Neuronal stem cell (in vitro differentiated cells): ENCODE measurements at regions not wholly inside any gene's neighbourhood (a gene's known extent, or its start where the extent isn't known, plus 50 kb on each side); places are given as distances from the start of the nearest gene placed in this dataset.
A peak's percentile ranks its signal among the peaks of the same experiment; 100 is the strongest.

Source experiments
- DNase-seq: peaks from one replicate; pipeline ENCODE4 v3.0.0-alpha.2; 2013; ENCODE audit warnings: low spot score
- H2AFZ ChIP-seq: one replicate; pipeline ENCODE4 v1.6.1; 2013; ENCODE audit warnings: mild to moderate bottlenecking, low read length, inconsistent platforms
- H2AK5ac ChIP-seq: 2 replicates; pipeline ENCODE4 v1.6.1; 2013; ENCODE audit warnings: low read depth, mild to moderate bottlenecking, inconsistent platforms, low read length, moderate library complexity, mixed read lengths
- H2BK120ac ChIP-seq: 2 replicates; pipeline ENCODE4 v1.6.1; 2013; ENCODE audit warnings: low read depth, mild to moderate bottlenecking, inconsistent platforms, low read length, moderate library complexity, mixed read lengths
- H2BK12ac ChIP-seq: one replicate; pipeline ENCODE4 v1.6.1; 2013; ENCODE audit warnings: low read length, inconsistent platforms
- H2BK15ac ChIP-seq: 2 replicates; pipeline ENCODE4 v1.6.1; 2013; ENCODE audit warnings: mild to moderate bottlenecking, low read length, inconsistent platforms, mixed read lengths
- H2BK5ac ChIP-seq: one replicate; pipeline ENCODE4 v1.6.1; 2013; ENCODE audit warnings: inconsistent platforms, mild to moderate bottlenecking, low read length, moderate library complexity
- H3K14ac ChIP-seq: one replicate; pipeline ENCODE4 v1.6.1; 2013; ENCODE audit warnings: low read length, inconsistent platforms
- H3K18ac ChIP-seq: 2 replicates; pipeline ENCODE4 v1.6.1; 2013; ENCODE audit warnings: low read length, inconsistent platforms
- H3K23ac ChIP-seq: 2 replicates; pipeline ENCODE4 v1.6.1; 2013; ENCODE audit warnings: low read depth, mild to moderate bottlenecking, mixed read lengths, low read length, inconsistent platforms; ENCODE audit not compliant: poor library complexity
- H3K27ac ChIP-seq: replicated peaks from 3 replicates; pipeline ENCODE4 v1.5.1; 2013; ENCODE audit warnings: low read length, inconsistent platforms
- H3K27me3 ChIP-seq, 3 experiments: 2 replicates each; pipeline ENCODE4 v1.6.1; 2013; ENCODE audit warnings: low read length in 3 of 3, mild to moderate bottlenecking in 2 of 3, inconsistent platforms in 1 of 3, low read depth in 1 of 3, mixed read lengths in 1 of 3, moderate library complexity in 1 of 3; ENCODE audit not compliant: control insufficient read depth in 3 of 3, insufficient read depth in 3 of 3
- H3K36me3 ChIP-seq, 2 donors: replicated peaks in 1 of 2; 2 replicates each; pipeline ENCODE4 v1.6.1; 2013; ENCODE audit warnings: low read length in 2 of 2; ENCODE audit not compliant: control insufficient read depth in 2 of 2, insufficient read depth in 2 of 2
- H3K4ac ChIP-seq: 2 replicates; pipeline ENCODE4 v1.6.1; 2013; ENCODE audit warnings: inconsistent platforms, mild to moderate bottlenecking, low read length, moderate library complexity
- H3K4me1 ChIP-seq, 2 donors: 1 replicate in 1 of 2; 2 replicates in 1 of 2; pipeline ENCODE4 v1.6.1; 2013; ENCODE audit warnings: low read length in 2 of 2, low read depth in 1 of 2; ENCODE audit not compliant: control insufficient read depth in 2 of 2, insufficient read depth in 1 of 2
- H3K4me2 ChIP-seq: one replicate; pipeline ENCODE4 v1.6.1; 2013; ENCODE audit warnings: mild to moderate bottlenecking, low read length, inconsistent platforms; ENCODE audit not compliant: insufficient read depth, poor library complexity, severe bottlenecking
- H3K4me3 ChIP-seq, 2 donors: 2 replicates each; pipeline ENCODE4 v1.5.1; 2013; ENCODE audit warnings: low read length in 2 of 2, mild to moderate bottlenecking in 2 of 2, inconsistent platforms in 1 of 2, moderate library complexity in 1 of 2
- H3K79me1 ChIP-seq: one replicate; pipeline ENCODE4 v1.6.1; 2013; ENCODE audit warnings: low read depth, mild to moderate bottlenecking, inconsistent platforms, low read length, moderate library complexity
- H3K9ac ChIP-seq: one replicate; pipeline ENCODE4 v1.6.1; 2013; ENCODE audit warnings: mild to moderate bottlenecking, low read depth, low read length, inconsistent platforms; ENCODE audit not compliant: poor library complexity
- H3K9me3 ChIP-seq, 2 donors: replicated peaks in 1 of 2; 2 replicates each; pipeline versions ENCODE3 to v1.6.1; 2013; ENCODE audit warnings: low read length in 2 of 2, mild to moderate bottlenecking in 2 of 2, inconsistent platforms in 1 of 2, low read depth in 1 of 2, mixed read lengths in 1 of 2, moderate library complexity in 1 of 2; ENCODE audit not compliant: control insufficient read depth in 2 of 2, insufficient read depth in 1 of 2
- H4K8ac ChIP-seq: one replicate; pipeline ENCODE4 v1.6.1; 2013; ENCODE audit warnings: low read depth, mild to moderate bottlenecking, inconsistent platforms, low read length, moderate library complexity
- H4K91ac ChIP-seq: one replicate; pipeline ENCODE4 v1.6.1; 2013; ENCODE audit warnings: low read length, low read depth, mild to moderate bottlenecking, inconsistent platforms; ENCODE audit not compliant: poor library complexity
- WGBS, 2 donors: extraction: QIAGEN DNeasy Blood & Tissue Kit; methylation state at CpG; one replicate each; pipeline ENCODE4 v1.1.7; 2013; ENCODE audit warnings: missing lambda C conversion rate in 2 of 2, mixed read lengths in 1 of 2; ENCODE audit not compliant: insufficient read length in 2 of 2, insufficient replicate concordance in 1 of 2; ENCODE audit errors: extremely low coverage in 2 of 2; 5-methylcytosine and 5-hydroxymethylcytosine counted together

- Histone ChIP-seq H2AFZ (no peak overlapping the region), H2AK5ac (peak overlapping the region; percentile 37), H3K27ac (no peak overlapping the region), H3K18ac (peak overlapping the region; percentile 83), H3K9me3 (no peaks in the 10 kb centered on the region), H4K8ac (no peak overlapping the region), H2BK15ac (no peak overlapping the region), H3K4me2 (peak overlapping the region; percentile 40), H2BK12ac (no peak overlapping the region), H3K4me3 (no peak overlapping the region), H3K9ac (no peak overlapping the region), H3K79me1 (peaks cover 2% of the 10 kb centered on the region), H4K91ac (no peak overlapping the region), H3K27me3 (peaks cover 0 to 37% (median 16%) of the 10 kb centered on the region in 3 experiments), H2BK5ac (no peak overlapping the region), H3K4me1 (peaks cover 5 to 13% of the 10 kb centered on the region in 2 donors), H2BK120ac (no peak overlapping the region), H3K36me3 (no peaks in the 10 kb centered on the region), H3K4ac (no peak overlapping the region), H3K14ac (no peak overlapping the region), H3K23ac (no peak overlapping the region)
- no peak for DNase-seq
- WGBS, 2 donors: no CpG with 5 or more reads among the region's 44 CpGs
Observed at GRCh38 chrX:40169193-40170101, 71.7 kb upstream of the BCOR start.

- H2BK12ac ChIP-seq: no peak overlapping the region
- H2AK5ac ChIP-seq: peak overlapping the region; percentile 46
- H2BK5ac ChIP-seq: peak overlapping the region; percentile 24
- no peak for DNase-seq
- peak overlapping the region; percentile 82 for H4K8ac ChIP-seq
- H3K79me1 ChIP-seq: peaks cover 2% of the 10 kb centered on the region
- H2BK15ac ChIP-seq: peak overlapping the region; percentile 58
- H3K27ac ChIP-seq: no peak overlapping the region
- no CpG with 5 or more reads among the region's 39 CpGs for WGBS, 2 donors
- H2AFZ ChIP-seq: no peak overlapping the region
- no peaks in the 10 kb centered on the region for H3K36me3 ChIP-seq
- no peak overlapping the region for H3K9ac ChIP-seq
- H3K4me3 ChIP-seq: peak overlapping the region in 1 of 2 donors; percentile 71
- peak overlapping the region; percentile 89 for H3K18ac ChIP-seq
- no peak overlapping the region for H3K4ac ChIP-seq
- H2BK120ac ChIP-seq: no peak overlapping the region
- H4K91ac ChIP-seq: no peak overlapping the region
- H3K4me1 ChIP-seq: peaks cover 6 to 13% of the 10 kb centered on the region in 2 donors
- H3K27me3 ChIP-seq: peaks cover 0 to 37% (median 16%) of the 10 kb centered on the region in 3 experiments
- H3K4me2 ChIP-seq: peak overlapping the region; percentile 34
- H3K23ac ChIP-seq: no peak overlapping the region
- H3K14ac ChIP-seq: no peak overlapping the region
- H3K9me3 ChIP-seq: no peaks in the 10 kb centered on the region
Observed at GRCh38 chrX:40168480-40169011, 70.8 kb upstream of the BCOR start.

GRCh38 chrX:40167850-40168479 is 70.2 kb upstream of the BCOR start:
- peak overlapping the region in 1 of 2 donors; percentile 71 for H3K4me3 ChIP-seq
- H2AK5ac ChIP-seq: peak overlapping the region; percentile 46
- no CpG with 5 or more reads among the region's 46 CpGs for WGBS, 2 donors
- H2BK12ac ChIP-seq: no peak overlapping the region
- H2BK5ac ChIP-seq: peak overlapping the region; percentile 24
- no peak overlapping the region for H3K4ac ChIP-seq
- no peak overlapping the region for H4K91ac ChIP-seq
- H3K23ac ChIP-seq: no peak overlapping the region
- no peak overlapping the region for H3K27ac ChIP-seq
- no peak for DNase-seq
- H4K8ac ChIP-seq: peak overlapping the region; percentile 82
- H2BK120ac ChIP-seq: no peak overlapping the region
- H3K4me2 ChIP-seq: peak overlapping the region; percentile 34
- no peaks in the 10 kb centered on the region for H3K9me3 ChIP-seq
- no peak overlapping the region for H3K14ac ChIP-seq
- H3K18ac ChIP-seq: peak overlapping the region; percentile 89
- H3K79me1 ChIP-seq: peaks cover 2% of the 10 kb centered on the region
- no peak overlapping the region for H3K9ac ChIP-seq
- H3K4me1 ChIP-seq: peaks cover 6 to 13% of the 10 kb centered on the region in 2 donors
- peak overlapping the region; percentile 58 for H2BK15ac ChIP-seq
- H2AFZ ChIP-seq: peak overlapping the region; percentile 40
- peaks cover 0 to 35% (median 11%) of the 10 kb centered on the region in 3 experiments for H3K27me3 ChIP-seq
- H3K36me3 ChIP-seq: no peaks in the 10 kb centered on the region
